Vagina (tissue), 2 donors: ENCODE measurements at regions not wholly inside any gene's neighbourhood (a gene's known extent, or its start where the extent isn't known, plus 50 kb on each side); places are given as distances from the start of the nearest gene placed in this dataset.

Experiments used
- DNase-seq, 2 donors: peaks; one replicate each; pipeline ENCODE4 v3.0.0-alpha.2; 2017; ENCODE audit errors: extremely low spot score in 2 of 2
- H3K27ac ChIP-seq: fragments of 200-600 bp; sonication (generic); one replicate; pipeline ENCODE4 v1.5.1; 2019
- H3K27me3 ChIP-seq: fragments of 200-600 bp; sonication (generic); one replicate; pipeline ENCODE4 v1.5.1; 2019
- H3K36me3 ChIP-seq, 2 donors: fragments of 200-600 bp; sonication (generic); one replicate each; pipeline ENCODE4 v1.5.1; 2017 to 2019
- H3K4me1 ChIP-seq: fragments of 200-600 bp; sonication (generic); one replicate; pipeline ENCODE4 v1.5.1; 2019
- H3K4me3 ChIP-seq, 2 donors: fragments of 200-600 bp; sonication (generic); 1 replicate in 1 of 2; 2 replicates in 1 of 2; pipeline ENCODE4 v1.5.1; 2016 to 2019
- H3K9me3 ChIP-seq: fragments of 200-600 bp; sonication (generic); one replicate; pipeline ENCODE4 v1.5.1; 2019
- POLR2A ChIP-seq, 2 donors: fragments of 450-650 bp; IDR thresholded peaks; one replicate each; pipeline ENCODE4 v1.6.1; 2017; ENCODE audit warnings: antibody characterized with exemption in 2 of 2, mild to moderate bottlenecking in 2 of 2, moderate library complexity in 2 of 2
- POLR2AphosphoS5 ChIP-seq, 2 donors: sonication (generic); formaldehyde crosslinking; IDR thresholded peaks; one replicate each; pipeline ENCODE4 v1.9.0; 2017; ENCODE audit warnings: antibody characterized with exemption in 2 of 2, mild to moderate bottlenecking in 2 of 2, low read depth in 1 of 2; ENCODE audit not compliant: insufficient read depth in 1 of 2
- intact Hi-C: fragments of 100-400 bp; cut with DNase I; formaldehyde crosslinking; loops from one replicate; pipeline ENCODE4 v1.15.1; 2023
- TF ChIP-seq, protein P1 (sequence below), 3 experiments: fragments of 450-650 bp in 2 of 3; fragments of 200-600 bp in 1 of 3; sonication (generic) in 1 of 3; IDR thresholded peaks; one replicate each; pipeline ENCODE4 v1.5.1; 2017 to 2019; ENCODE audit warnings: antibody characterized with exemption in 3 of 3, mild to moderate bottlenecking in 2 of 3, moderate library complexity in 2 of 3

GRCh38 chr15:31508656-31509055, 182.0 kb downstream of the KLF13 start:
- TF ChIP-seq, protein P1, sequence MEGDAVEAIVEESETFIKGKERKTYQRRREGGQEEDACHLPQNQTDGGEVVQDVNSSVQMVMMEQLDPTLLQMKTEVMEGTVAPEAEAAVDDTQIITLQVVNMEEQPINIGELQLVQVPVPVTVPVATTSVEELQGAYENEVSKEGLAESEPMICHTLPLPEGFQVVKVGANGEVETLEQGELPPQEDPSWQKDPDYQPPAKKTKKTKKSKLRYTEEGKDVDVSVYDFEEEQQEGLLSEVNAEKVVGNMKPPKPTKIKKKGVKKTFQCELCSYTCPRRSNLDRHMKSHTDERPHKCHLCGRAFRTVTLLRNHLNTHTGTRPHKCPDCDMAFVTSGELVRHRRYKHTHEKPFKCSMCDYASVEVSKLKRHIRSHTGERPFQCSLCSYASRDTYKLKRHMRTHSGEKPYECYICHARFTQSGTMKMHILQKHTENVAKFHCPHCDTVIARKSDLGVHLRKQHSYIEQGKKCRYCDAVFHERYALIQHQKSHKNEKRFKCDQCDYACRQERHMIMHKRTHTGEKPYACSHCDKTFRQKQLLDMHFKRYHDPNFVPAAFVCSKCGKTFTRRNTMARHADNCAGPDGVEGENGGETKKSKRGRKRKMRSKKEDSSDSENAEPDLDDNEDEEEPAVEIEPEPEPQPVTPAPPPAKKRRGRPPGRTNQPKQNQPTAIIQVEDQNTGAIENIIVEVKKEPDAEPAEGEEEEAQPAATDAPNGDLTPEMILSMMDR (IDR thresholded peaks at IDR 0.05), result no peak
- TF ChIP-seq POLR2A (IDR thresholded peaks at IDR 0.05) (no peak), POLR2AphosphoS5 (IDR thresholded peaks at IDR 0.05; ENCODE audit: insufficient read depth in 1 of 2, low read depth in 1 of 2) (no peak)
- no peak for DNase-seq
- H3K27me3 ChIP-seq, result no peaks in the 10 kb centered on the region
- intact Hi-C loops, result no loop called here
- H3K27ac ChIP-seq, result no peak overlapping the region
- H3K9me3 ChIP-seq, result no peaks in the 10 kb centered on the region
- no peaks in the 10 kb centered on the region for H3K36me3 ChIP-seq
- H3K4me1 ChIP-seq, result no peaks in the 10 kb centered on the region
- no peak overlapping the region for H3K4me3 ChIP-seq

DNA sequence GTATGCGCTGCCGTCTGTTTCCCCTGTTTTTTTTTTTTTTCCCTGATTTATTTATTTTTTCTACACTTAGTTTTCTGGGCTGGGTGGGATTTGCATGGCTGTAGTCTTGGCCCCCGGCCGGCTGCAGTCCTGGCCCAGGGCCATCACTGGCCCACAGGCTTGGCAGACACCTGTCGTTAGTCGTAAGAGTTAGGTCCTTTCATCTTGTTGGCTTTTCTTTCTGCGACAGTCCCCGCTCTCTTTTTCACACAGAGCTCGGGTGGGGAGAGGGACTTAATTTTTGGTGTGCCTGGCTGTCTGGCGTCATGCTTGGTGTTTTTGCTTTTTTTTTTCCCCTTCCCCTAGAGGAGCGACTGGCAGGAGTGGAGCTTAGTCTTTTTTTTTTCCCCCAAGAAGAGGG, 183.4 kb downstream of the KLF13 start:
- Histone ChIP-seq H3K4me1 (no peaks in the 10 kb centered on the region), H3K27me3 (no peaks in the 10 kb centered on the region), H3K36me3 (no peaks in the 10 kb centered on the region), H3K4me3 (no peak overlapping the region), H3K9me3 (no peaks in the 10 kb centered on the region), H3K27ac (no peak overlapping the region)
- peak in 1 of 2 donors; percentile 77 for DNase-seq
- TF ChIP-seq, protein P1 (IDR thresholded peaks at IDR 0.05), result no peak
- TF ChIP-seq POLR2A (IDR thresholded peaks at IDR 0.05), result no peak
- no peak for TF ChIP-seq POLR2AphosphoS5 (IDR thresholded peaks at IDR 0.05; ENCODE audit: insufficient read depth in 1 of 2, low read depth in 1 of 2)
- intact Hi-C loops, result no loop called here

- Histone ChIP-seq H3K9me3 (no peaks in the 10 kb centered on the region), H3K4me3 (no peak overlapping the region), H3K36me3 (no peaks in the 10 kb centered on the region), H3K27me3 (no peaks in the 10 kb centered on the region), H3K27ac (no peak overlapping the region), H3K4me1 (no peaks in the 10 kb centered on the region)
- intact Hi-C loops, result no loop called here
- TF ChIP-seq POLR2A (IDR thresholded peaks at IDR 0.05) (no peak), POLR2AphosphoS5 (IDR thresholded peaks at IDR 0.05; ENCODE audit: insufficient read depth in 1 of 2, low read depth in 1 of 2) (no peak)
- TF ChIP-seq, protein P1 (IDR thresholded peaks at IDR 0.05), result no peak
- DNase-seq, result no peak
These were observed 185.2 kb downstream of the KLF13 start for GRCh38 chr15:31511707-31512310.

DNA sequence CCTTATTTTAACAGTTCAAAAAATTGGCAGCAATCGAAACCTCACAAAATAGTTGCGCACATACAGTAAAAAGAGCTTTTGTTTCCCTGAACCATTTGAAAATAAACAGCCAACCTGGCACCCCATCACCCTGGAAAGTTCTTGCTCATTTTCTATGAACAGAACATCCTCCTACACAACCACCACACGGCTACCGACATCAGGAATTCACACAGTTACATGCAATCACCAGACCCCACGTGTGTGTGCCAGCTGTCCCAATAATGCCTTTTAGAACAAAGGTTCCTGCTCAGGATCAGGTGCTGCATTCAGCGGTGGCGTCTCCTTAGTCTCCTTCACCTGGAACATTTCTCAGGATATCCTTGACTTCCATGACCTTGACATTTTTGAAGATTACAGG, 186.5 kb downstream of the KLF13 start:
- intact Hi-C loops, result no loop called here
- DNase-seq, result peak in 1 of 2 donors; percentile 82

GRCh38 chr15:31516440-31516839, 189.8 kb downstream of the KLF13 start:
- H3K9me3 ChIP-seq, result no peaks in the 10 kb centered on the region
- no peak overlapping the region for H3K27ac ChIP-seq
- no peak overlapping the region for H3K4me3 ChIP-seq
- H3K27me3 ChIP-seq, result no peaks in the 10 kb centered on the region
- intact Hi-C loops, result no loop called here
- no peak for DNase-seq
- TF ChIP-seq POLR2AphosphoS5 (IDR thresholded peaks at IDR 0.05; ENCODE audit: insufficient read depth in 1 of 2, low read depth in 1 of 2) (no peak), POLR2A (IDR thresholded peaks at IDR 0.05) (no peak)
- TF ChIP-seq, protein P1 (IDR thresholded peaks at IDR 0.05), result no peak
- H3K36me3 ChIP-seq, result no peaks in the 10 kb centered on the region
- no peaks in the 10 kb centered on the region for H3K4me1 ChIP-seq

More for the DNA sequence above, 186.5 kb downstream of the KLF13 start:
- Histone ChIP-seq H3K4me3 (no peak overlapping the region), H3K27me3 (no peaks in the 10 kb centered on the region), H3K4me1 (no peaks in the 10 kb centered on the region), H3K36me3 (no peaks in the 10 kb centered on the region), H3K27ac (no peak overlapping the region), H3K9me3 (no peaks in the 10 kb centered on the region)
- TF ChIP-seq, protein P1 (IDR thresholded peaks at IDR 0.05), result no peak
- TF ChIP-seq POLR2A (IDR thresholded peaks at IDR 0.05) (no peak), POLR2AphosphoS5 (IDR thresholded peaks at IDR 0.05; ENCODE audit: insufficient read depth in 1 of 2, low read depth in 1 of 2) (no peak)
